ENCODE measurements at regions not wholly inside any gene's neighbourhood (a gene's known extent, or its start where the extent isn't known, plus 50 kb on each side); places are given as distances from the start of the nearest gene placed in this dataset.

DNA sequence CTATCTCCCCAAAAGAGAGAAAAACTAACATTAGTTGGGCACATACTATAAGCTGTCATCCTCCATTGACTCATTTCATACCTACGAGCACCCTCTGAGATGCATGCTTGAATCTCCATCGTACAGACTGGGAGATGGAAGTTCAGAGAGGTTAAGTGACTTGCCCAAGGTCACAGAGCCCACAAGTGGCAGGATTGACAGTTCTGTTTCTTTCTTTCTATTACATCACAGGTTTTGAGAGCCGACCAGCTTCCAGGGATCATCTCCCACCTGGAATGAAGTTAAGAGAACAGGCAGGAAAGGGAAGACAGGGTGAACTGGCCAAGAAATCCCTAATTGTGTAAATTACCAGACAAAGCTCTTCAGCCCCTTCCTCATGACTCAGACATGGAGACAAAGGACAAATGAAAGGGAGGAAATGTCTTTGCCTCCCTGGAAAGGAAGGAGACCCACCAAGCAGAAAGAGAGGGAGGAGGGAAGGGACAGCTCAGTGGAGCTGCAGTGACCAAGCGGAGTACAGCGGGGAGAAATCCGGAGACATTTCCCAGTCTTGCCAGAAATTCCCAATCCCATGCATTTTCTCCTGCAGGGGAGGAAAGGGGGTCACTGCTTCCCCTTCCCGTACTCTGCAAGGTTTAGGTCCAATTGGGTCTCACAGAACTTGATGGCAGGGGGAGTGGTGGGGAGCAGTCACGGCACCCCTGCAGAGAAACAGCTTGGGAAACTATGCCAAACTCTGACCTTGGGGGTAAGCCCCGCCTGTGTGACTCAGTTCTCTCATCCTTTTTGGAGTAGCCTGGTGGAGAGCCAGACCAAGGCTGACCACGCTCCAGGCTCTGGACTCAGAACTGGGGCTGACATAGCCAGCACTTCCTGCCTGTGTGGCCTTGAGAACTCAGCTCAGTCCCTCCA lies 154.3 kb downstream of the ANKRD60 start:
- H3K4me1 ChIP-seq, result no peaks in the 10 kb centered on the region
- no peaks in the 10 kb centered on the region for H3K36me3 ChIP-seq
- DNase-seq (ENCODE audit: low spot score in 2 of 2), result no peak
- no peaks in the 10 kb centered on the region for H3K9me3 ChIP-seq
- H3K4me3 ChIP-seq, result no peak overlapping the region
- intact Hi-C loops (cut with DNase I; ENCODE audit: low total_unique reads), result no loop called here
- no peak for TF ChIP-seq POLR2AphosphoS5 (IDR thresholded peaks at IDR 0.05)
- no peak for TF ChIP-seq CTCF (IDR thresholded peaks at IDR 0.05)
- TF ChIP-seq POLR2A (IDR thresholded peaks at IDR 0.05), result no peak
- no peaks in the 10 kb centered on the region for H3K27me3 ChIP-seq
- no peak overlapping the region for H3K27ac ChIP-seq

- intact Hi-C loops (cut with DNase I; ENCODE audit: low total_unique reads), result no loop called here
- Histone ChIP-seq H3K4me3 (no peak overlapping the region), H3K4me1 (no peaks in the 10 kb centered on the region), H3K36me3 (no peaks in the 10 kb centered on the region), H3K9me3 (no peaks in the 10 kb centered on the region), H3K27ac (no peak overlapping the region), H3K27me3 (no peaks in the 10 kb centered on the region)
- no peak for DNase-seq (ENCODE audit: low spot score in 2 of 2)
- no peak for TF ChIP-seq POLR2A (IDR thresholded peaks at IDR 0.05)
- TF ChIP-seq POLR2AphosphoS5 (IDR thresholded peaks at IDR 0.05), result no peak
- no peak for TF ChIP-seq CTCF (IDR thresholded peaks at IDR 0.05)
Measured at GRCh38 chr20:58072695-58073671, 155.5 kb downstream of the ANKRD60 start.

GRCh38 chr20:58071991-58072390 lies 156.5 kb downstream of the ANKRD60 start:
- Histone ChIP-seq H3K9me3 (no peaks in the 10 kb centered on the region), H3K4me1 (no peaks in the 10 kb centered on the region), H3K27ac (no peak overlapping the region), H3K36me3 (no peaks in the 10 kb centered on the region), H3K27me3 (no peaks in the 10 kb centered on the region), H3K4me3 (no peak overlapping the region)
- no peak for DNase-seq (ENCODE audit: low spot score in 2 of 2)
- TF ChIP-seq POLR2AphosphoS5 (IDR thresholded peaks at IDR 0.05) (no peak), POLR2A (IDR thresholded peaks at IDR 0.05) (no peak), CTCF (IDR thresholded peaks at IDR 0.05) (no peak)
- intact Hi-C loops (cut with DNase I; ENCODE audit: low total_unique reads), result no loop called here

DNA sequence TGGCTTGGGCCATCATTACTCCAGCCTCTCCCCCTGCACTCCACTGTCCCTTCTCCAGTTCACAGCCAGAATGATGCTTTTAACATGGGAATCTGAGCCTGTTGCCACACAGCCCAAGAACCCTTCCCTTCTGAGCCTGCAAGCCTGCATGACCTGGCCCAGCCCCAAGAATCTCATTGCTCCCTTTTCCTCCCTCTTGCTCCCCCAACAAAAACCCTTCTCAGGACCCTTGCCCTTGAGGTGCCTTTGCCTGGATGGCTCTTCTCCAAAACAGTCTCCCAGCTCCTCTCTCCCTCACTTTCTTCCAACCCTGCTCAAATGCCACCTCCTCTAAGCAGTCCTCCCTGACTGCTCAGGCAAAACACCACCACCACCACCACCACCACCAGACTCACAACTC lies 157.2 kb downstream of the ANKRD60 start:
- H3K4me1 ChIP-seq, result no peaks in the 10 kb centered on the region
- H3K36me3 ChIP-seq, result no peaks in the 10 kb centered on the region
- no peak for DNase-seq (ENCODE audit: low spot score in 2 of 2)
- H3K9me3 ChIP-seq, result no peaks in the 10 kb centered on the region
- TF ChIP-seq POLR2AphosphoS5 (IDR thresholded peaks at IDR 0.05) (no peak), CTCF (IDR thresholded peaks at IDR 0.05) (no peak), POLR2A (IDR thresholded peaks at IDR 0.05) (no peak)
- no peak overlapping the region for H3K27ac ChIP-seq
- H3K4me3 ChIP-seq, result no peak overlapping the region
- no peaks in the 10 kb centered on the region for H3K27me3 ChIP-seq
- intact Hi-C loops (cut with DNase I; ENCODE audit: low total_unique reads), result no loop called here

Data from breast epithelium (tissue), 4 donors.